ENCODE measurements at regions not wholly inside any gene's neighbourhood (a gene's known extent, or its start where the extent isn't known, plus 50 kb on each side); places are given as distances from the start of the nearest gene placed in this dataset.

- no peak for TF ChIP-seq POLR2A (IDR thresholded peaks at IDR 0.05; ENCODE audit: low read depth, low read length)
- no peak for TF ChIP-seq CTCF (conservative IDR thresholded peaks at IDR 0.05; ENCODE audit: low read depth, low read length)
- no peak for TF ChIP-seq SMC3 (IDR thresholded peaks at IDR 0.05; ENCODE audit: low read depth, low read length)
- TF ChIP-seq, protein P1, sequence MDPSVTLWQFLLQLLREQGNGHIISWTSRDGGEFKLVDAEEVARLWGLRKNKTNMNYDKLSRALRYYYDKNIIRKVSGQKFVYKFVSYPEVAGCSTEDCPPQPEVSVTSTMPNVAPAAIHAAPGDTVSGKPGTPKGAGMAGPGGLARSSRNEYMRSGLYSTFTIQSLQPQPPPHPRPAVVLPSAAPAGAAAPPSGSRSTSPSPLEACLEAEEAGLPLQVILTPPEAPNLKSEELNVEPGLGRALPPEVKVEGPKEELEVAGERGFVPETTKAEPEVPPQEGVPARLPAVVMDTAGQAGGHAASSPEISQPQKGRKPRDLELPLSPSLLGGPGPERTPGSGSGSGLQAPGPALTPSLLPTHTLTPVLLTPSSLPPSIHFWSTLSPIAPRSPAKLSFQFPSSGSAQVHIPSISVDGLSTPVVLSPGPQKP (IDR thresholded peaks at IDR 0.05; ENCODE audit: borderline replicate concordance, low read depth, low read length), result no peak
- TF ChIP-seq FOS (IDR thresholded peaks at IDR 0.05; ENCODE audit: low read depth, low read length), result no peak
- no peak for TF ChIP-seq RAD21 (IDR thresholded peaks at IDR 0.05; ENCODE audit: low read length)
- TF ChIP-seq RFX5 (IDR thresholded peaks at IDR 0.05; ENCODE audit: low read depth, low read length), result no peak
These were observed 392.7 kb downstream of the AGTPBP1 start for GRCh38 chr9:85349046-85349445.
